K562 (cell line): ENCODE measurements at regions not wholly inside any gene's neighbourhood (a gene's known extent, or its start where the extent isn't known, plus 50 kb on each side); places are given as distances from the start of the nearest gene placed in this dataset.

Experiments
- JUND ChIP-seq, 2 experiments: IDR thresholded peaks; 2 replicates in 1 of 2; 3 replicates in 1 of 2; pipeline ENCODE4 v1.6.1; 2011; ENCODE audit warnings: borderline replicate concordance in 2 of 2, low read depth in 2 of 2, low read length in 2 of 2, improper control_type of control experiment in 1 of 2, missing biosample characterization in 1 of 2, missing genetic modification characterization in 1 of 2, missing genetic modification reagents in 1 of 2
- ZMIZ1 ChIP-seq, 2 experiments: fragments of 150-350 bp in 1 of 2; IDR thresholded peaks; 2 replicates each; pipeline ENCODE4 v1.6.1; 2012 to 2016; ENCODE audit warnings: low read depth in 2 of 2, low read length in 2 of 2, mild to moderate bottlenecking in 1 of 2, moderate library complexity in 1 of 2

GRCh38 chr16:79980650-79981521 lies 380.3 kb upstream of the MAF start (continued):
- TF ChIP-seq ZMIZ1 (IDR thresholded peaks at IDR 0.05; ENCODE audit: low read depth in 2 of 2, low read length in 2 of 2) (no peak), JUND (IDR thresholded peaks at IDR 0.05; ENCODE audit: borderline replicate concordance, low read depth, low read length) (peak; percentile 47; the same call in 1 of the 2 replicates), JUND (tag; IDR thresholded peaks at IDR 0.05; ENCODE audit: borderline replicate concordance, low read depth, low read length) (no peak; the same call in 2 of the 3 replicates)
